GM12874 (cell line): ENCODE measurements at regions not wholly inside any gene's neighbourhood (a gene's known extent, or its start where the extent isn't known, plus 50 kb on each side); places are given as distances from the start of the nearest gene placed in this dataset.

Experiments used
- CTCF ChIP-seq: IDR thresholded peaks from 2 replicates; pipeline ENCODE4 v1.5.1; 2011; ENCODE audit warnings: low read depth, mild to moderate bottlenecking, control low read depth, low read length, moderate library complexity; ENCODE audit not compliant: insufficient read depth

GRCh38 chr3:43994657-43995546 lies 246.8 kb upstream of the TOPAZ1 start:
- TF ChIP-seq CTCF: no peak

DNA sequence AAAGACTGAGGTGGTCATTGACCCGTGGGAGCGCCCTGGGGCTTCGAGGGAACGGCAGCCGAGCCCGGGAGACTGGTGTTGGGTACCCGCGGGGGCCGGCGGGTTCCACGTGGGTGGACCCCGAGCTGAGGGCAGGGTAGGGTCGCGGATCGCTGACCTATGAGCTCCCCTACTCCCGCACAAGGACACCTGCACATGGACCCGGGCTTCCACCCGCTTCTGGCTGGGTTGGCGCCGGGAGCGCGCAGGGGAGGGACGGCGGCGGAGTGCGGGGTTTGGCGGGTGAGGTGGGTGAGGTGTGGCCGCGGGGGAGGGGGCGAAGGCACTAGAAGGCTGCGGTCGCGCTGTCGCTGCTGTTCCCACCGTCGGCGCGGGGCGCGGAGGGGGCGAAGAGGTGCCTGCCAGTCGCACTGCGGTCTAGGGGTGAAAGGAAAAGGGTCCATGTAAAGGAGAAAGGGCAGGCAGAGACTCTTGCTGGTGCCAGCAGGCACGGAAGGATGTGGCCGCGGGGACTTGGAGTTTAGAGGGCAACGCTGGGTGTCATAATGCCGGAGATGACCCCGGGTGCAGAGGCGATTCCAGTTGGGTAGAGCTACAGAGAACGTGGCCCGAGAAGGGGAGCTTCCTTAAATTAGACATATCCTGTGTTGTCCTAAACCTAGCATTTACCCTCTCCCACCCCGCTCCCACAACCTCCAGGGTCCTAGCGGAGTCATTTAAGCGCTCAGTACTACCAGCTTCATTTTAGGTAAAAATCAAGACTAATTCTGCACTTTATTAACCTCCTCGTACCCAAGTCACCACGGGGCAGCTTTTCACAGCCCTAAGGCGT lies 245.9 kb upstream of the TOPAZ1 start:
- TF ChIP-seq CTCF: no peak

GRCh38 chr3:43996379-43997301 lies 245.0 kb upstream of the TOPAZ1 start:
- TF ChIP-seq CTCF: peak; percentile 65

- TF ChIP-seq CTCF: no peak
Measured at GRCh38 chr3:43997316-43997715, 244.4 kb upstream of the TOPAZ1 start.

DNA sequence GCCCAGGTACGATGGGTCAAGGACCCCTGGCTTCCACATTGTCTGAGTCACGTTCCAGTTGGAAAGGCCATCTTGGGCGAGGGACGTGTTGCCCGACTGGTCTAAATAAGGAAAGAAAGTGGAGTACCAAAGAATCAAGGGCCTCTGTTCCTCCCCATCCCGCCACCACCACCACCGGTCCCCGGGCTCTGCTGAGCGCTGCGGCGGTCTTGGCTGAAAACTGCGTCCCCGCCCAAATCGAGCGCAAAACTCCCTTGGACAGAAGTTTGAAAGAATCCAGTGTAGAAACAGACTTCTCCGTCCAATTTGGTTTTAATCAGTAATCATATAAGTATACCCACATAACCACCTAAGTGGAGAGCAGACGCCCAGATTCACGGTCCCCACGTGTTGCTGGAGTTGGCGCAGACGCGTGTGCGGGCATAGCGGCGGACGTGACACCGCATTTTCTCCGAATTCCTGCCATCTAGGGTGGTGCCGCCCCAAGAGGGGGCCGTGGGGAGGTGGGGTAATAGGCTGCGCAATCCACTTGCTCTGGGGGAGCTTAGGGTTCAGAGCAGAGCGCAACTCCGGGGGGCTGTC lies 243.8 kb upstream of the TOPAZ1 start:
- no peak for TF ChIP-seq CTCF

- no peak for TF ChIP-seq CTCF
Measured at GRCh38 chr3:43998370-43998835, 243.3 kb upstream of the TOPAZ1 start.
